Loucy (cell line): ENCODE measurements at regions not wholly inside any gene's neighbourhood (a gene's known extent, or its start where the extent isn't known, plus 50 kb on each side); places are given as distances from the start of the nearest gene placed in this dataset.

ENCODE experiments used
- CTCF ChIP-seq: fragments of 200-600 bp; sonication (generic); conservative IDR thresholded peaks from 2 replicates; pipeline ENCODE4 v1.5.1; 2014; ENCODE audit warnings: mild to moderate bottlenecking, antibody characterized with exemption, low read length
- EZH2phosphoT487 ChIP-seq: fragments of 200-600 bp; IDR thresholded peaks from 2 replicates; pipeline ENCODE4 v1.6.1; 2018; ENCODE audit warnings: antibody characterized with exemption, mild to moderate bottlenecking, moderate library complexity, borderline replicate concordance

- TF ChIP-seq EZH2phosphoT487 (no peak), CTCF (no peak)
These were observed 286.8 kb downstream of the RPS24 start for GRCh38 chr10:78320506-78320905.
